HG03378 (cell line): ENCODE measurements at regions not wholly inside any gene's neighbourhood (a gene's known extent, or its start where the extent isn't known, plus 50 kb on each side); places are given as distances from the start of the nearest gene placed in this dataset.

Source experiments
- ATAC-seq: cut with Tn5 transposase; IDR thresholded peaks from one replicate; pipeline ENCODE4 v1.9.1; 2021; ENCODE audit warnings: mild to moderate bottlenecking, moderate library complexity; ENCODE audit not compliant: unreplicated experiment

GRCh38 chr6:156087487-156087886, 631.8 kb upstream of the NOX3 start:
- no peak for ATAC-seq

GRCh38 chr6:156082012-156082411, 626.4 kb upstream of the NOX3 start:
- ATAC-seq: no peak

GRCh38 chr6:156080371-156080770, 624.7 kb upstream of the NOX3 start:
- ATAC-seq: no peak

GRCh38 chr6:156068881-156069280, 613.2 kb upstream of the NOX3 start:
- no peak for ATAC-seq

GRCh38 chr6:156065849-156066248, 610.2 kb upstream of the NOX3 start:
- no peak for ATAC-seq

GRCh38 chr6:156062091-156062563, 606.5 kb upstream of the NOX3 start:
- ATAC-seq: no peak

GRCh38 chr6:156061465-156061864, 605.8 kb upstream of the NOX3 start:
- no peak for ATAC-seq

GRCh38 chr6:156060013-156060412, 604.4 kb upstream of the NOX3 start:
- ATAC-seq: no peak

- ATAC-seq: no peak
Observed at GRCh38 chr6:156058356-156058755, 602.7 kb upstream of the NOX3 start.

- no peak for ATAC-seq
Observed at GRCh38 chr6:156057869-156058268, 602.2 kb upstream of the NOX3 start.

- ATAC-seq: no peak
Observed at GRCh38 chr6:156056085-156056484, 600.4 kb upstream of the NOX3 start.

- ATAC-seq: no peak
Observed at GRCh38 chr6:156053626-156054025, 598.0 kb upstream of the NOX3 start.

- no peak for ATAC-seq
Observed at GRCh38 chr6:156046841-156047449, 591.3 kb upstream of the NOX3 start.

GRCh38 chr6:156046268-156046665, 590.6 kb upstream of the NOX3 start:
- no peak for ATAC-seq

GRCh38 chr6:156045401-156046267, 590.0 kb upstream of the NOX3 start:
- no peak for ATAC-seq

GRCh38 chr6:156033598-156033997, 578.0 kb upstream of the NOX3 start:
- no peak for ATAC-seq

GRCh38 chr6:156031516-156031915, 575.9 kb upstream of the NOX3 start:
- no peak for ATAC-seq

GRCh38 chr6:156030053-156030452, 574.4 kb upstream of the NOX3 start:
- ATAC-seq: no peak

- ATAC-seq: no peak
Observed at GRCh38 chr6:156029286-156029985, 573.8 kb upstream of the NOX3 start.

- no peak for ATAC-seq
Observed at GRCh38 chr6:156028335-156029131, 572.9 kb upstream of the NOX3 start.

- no peak for ATAC-seq
Observed at GRCh38 chr6:156027248-156027626, 571.6 kb upstream of the NOX3 start.
